ENCODE measurements at regions not wholly inside any gene's neighbourhood (a gene's known extent, or its start where the extent isn't known, plus 50 kb on each side); places are given as distances from the start of the nearest gene placed in this dataset.

- no peak for TF ChIP-seq EZH2 (IDR thresholded peaks at IDR 0.05; ENCODE audit: insufficient read depth, poor library complexity, severe bottlenecking)
- TF ChIP-seq EZH2phosphoT487 (IDR thresholded peaks at IDR 0.05; ENCODE audit: insufficient read depth, low read depth) = no peak
Measured at GRCh38 chr11:36792996-36793914, 195.2 kb upstream of the RAG2 start.

Data from GM23248 (cell line).